ENCODE measurements at regions not wholly inside any gene's neighbourhood (a gene's known extent, or its start where the extent isn't known, plus 50 kb on each side); places are given as distances from the start of the nearest gene placed in this dataset.

GRCh38 chr22:49398115-49398514 lies 429.6 kb downstream of the BRD1 start:
- TF ChIP-seq CTCF (IDR thresholded peaks at IDR 0.05 in 8 of 11, conservative IDR thresholded peaks at IDR 0.05 in 3 of 11) (no peak), POLR2A (IDR thresholded peaks at IDR 0.05) (no peak)

All from spleen (tissue), 7 donors.